ENCODE measurements at regions not wholly inside any gene's neighbourhood (a gene's known extent, or its start where the extent isn't known, plus 50 kb on each side); places are given as distances from the start of the nearest gene placed in this dataset.

DNA sequence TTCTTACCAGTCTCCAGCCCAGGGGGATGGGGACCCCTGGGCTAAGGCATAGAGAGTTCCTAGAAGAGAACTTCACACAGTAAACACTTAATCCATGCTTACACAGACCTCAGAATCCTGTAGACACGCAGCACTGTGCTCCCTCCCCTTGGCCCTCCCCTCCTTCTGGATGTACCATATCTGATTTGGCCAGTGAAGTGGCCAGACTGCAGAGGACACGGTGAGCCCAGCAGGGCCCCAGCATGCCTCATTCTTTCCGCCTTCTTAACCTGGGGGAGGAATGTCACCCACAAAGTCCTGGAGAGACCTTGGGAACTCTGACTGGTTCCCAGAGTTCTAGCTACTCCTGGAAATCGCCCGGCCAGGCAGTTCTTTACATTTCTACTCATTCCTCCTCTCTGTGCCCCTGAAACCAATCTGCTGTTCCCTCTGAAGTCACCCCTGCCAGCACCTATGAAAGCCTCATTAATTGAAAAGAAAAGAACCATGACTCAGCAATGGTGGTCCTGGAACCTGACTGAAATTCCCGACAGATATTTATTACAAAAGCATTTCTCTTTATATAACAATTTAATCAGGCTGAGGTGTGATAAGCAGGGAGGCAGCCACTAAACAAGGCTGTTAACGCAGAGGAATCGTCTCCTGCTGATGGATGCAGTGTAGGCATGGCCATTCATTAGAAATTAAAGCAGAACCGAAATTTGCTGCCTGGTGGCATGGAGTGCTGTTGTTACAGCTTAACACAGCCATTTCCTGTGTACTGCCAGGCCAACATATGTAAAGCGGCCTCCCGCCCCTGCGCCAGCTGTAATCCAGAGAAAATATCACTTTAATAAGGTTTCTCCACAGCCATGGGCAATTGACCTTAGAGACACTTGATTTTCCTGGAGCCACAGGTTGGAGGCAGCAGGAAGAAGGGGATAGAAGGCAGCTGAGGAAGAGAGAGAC is 74.6 kb upstream of the KCND3 start:
- Histone ChIP-seq H3K4me3 (no peak overlapping the region), H3K4me1 (no peaks in the 10 kb centered on the region), H3K9me3 (no peaks in the 10 kb centered on the region), H3K36me3 (replicated peaks) (no peaks in the 10 kb centered on the region), H3K27me3 (ENCODE audit: low read depth) (0 out of 2 replicates have a peak, but pooled peaks cover 2% of the 10 kb centered on the region)
- no peak for DNase-seq (ENCODE audit: low spot score in 2 of 2)
- in situ Hi-C loops (cut with MboI; ENCODE audit: low sequenced_read_pairs): no loop called here

DNA sequence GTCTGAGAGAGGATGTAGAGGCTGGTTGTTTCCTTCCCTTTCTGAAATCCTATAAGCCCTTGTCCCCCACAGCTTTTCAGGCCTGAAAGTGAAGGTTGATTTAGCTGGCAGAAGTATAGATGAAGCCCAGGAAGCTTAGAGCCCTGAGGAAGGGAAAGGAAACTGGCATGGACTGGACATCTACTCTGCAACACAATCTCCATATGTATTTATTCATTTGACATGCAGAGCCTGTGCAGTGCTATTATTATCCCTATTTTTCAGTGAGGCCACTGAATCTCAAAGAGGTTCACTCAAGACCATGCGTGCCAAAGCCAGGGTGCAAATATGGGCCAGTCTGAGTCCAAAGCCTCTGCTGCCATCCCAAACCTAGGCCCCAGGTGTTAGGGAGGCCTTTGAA is 78.5 kb upstream of the KCND3 start:
- in situ Hi-C loops (cut with MboI; ENCODE audit: low sequenced_read_pairs): no loop called here
- no peaks in the 10 kb centered on the region for H3K27me3 ChIP-seq (ENCODE audit: low read depth)
- no peaks in the 10 kb centered on the region for H3K36me3 ChIP-seq (replicated peaks)

DNA sequence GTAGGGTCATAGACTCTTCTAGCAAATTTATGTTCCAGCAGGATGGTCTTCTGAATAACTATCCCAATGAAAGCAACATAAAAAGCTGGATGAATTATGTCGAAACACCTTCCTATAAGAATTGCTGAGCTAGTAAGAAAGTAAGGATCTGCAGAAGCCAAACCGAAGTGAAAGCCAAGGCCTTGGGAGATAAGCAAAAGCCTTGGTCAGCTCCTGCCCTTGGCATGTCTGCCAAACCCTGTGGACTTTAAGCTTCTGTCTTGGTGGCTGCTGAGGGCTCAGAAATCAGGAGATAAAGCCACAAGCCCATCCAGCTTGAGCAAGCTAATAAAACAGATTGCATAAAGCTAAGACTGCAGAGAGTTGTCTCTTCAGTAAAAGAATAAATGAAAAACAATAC is 81.2 kb upstream of the KCND3 start:
- Histone ChIP-seq H3K4me1 (no peaks in the 10 kb centered on the region), H3K4me3 (no peak overlapping the region), H3K36me3 (replicated peaks) (no peaks in the 10 kb centered on the region), H3K9me3 (no peaks in the 10 kb centered on the region), H3K27me3 (ENCODE audit: low read depth) (no peaks in the 10 kb centered on the region)
- no peak for DNase-seq (ENCODE audit: low spot score in 2 of 2)
- in situ Hi-C loops (cut with MboI; ENCODE audit: low sequenced_read_pairs): no loop called here

More for the DNA sequence above, 78.5 kb upstream of the KCND3 start:
- no peak for DNase-seq (ENCODE audit: low spot score in 2 of 2)
- no peak overlapping the region for H3K4me3 ChIP-seq
- H3K9me3 ChIP-seq: no peaks in the 10 kb centered on the region
- H3K4me1 ChIP-seq: no peaks in the 10 kb centered on the region

DNA sequence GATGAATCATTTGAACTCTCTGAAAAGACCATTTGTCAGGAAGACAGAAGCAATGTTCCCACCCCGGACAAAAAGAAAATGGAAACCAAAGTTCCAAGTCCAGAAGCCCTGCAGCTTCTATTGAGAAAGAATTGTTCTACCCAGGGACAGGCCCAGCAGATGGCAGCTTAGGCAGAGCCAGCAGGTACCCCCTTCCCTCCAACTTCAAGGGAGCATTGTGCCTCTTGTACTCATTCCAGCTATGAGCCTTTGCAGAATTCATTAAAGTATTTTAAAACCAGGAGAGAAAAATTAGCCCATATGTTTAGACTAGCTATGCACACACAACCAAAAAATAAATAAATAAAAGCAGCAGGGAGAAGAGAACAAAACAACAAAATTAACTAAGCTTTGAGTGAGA is 85.2 kb upstream of the KCND3 start:
- in situ Hi-C loops (cut with MboI; ENCODE audit: low sequenced_read_pairs): no loop called here
- Histone ChIP-seq H3K27me3 (ENCODE audit: low read depth) (no peaks in the 10 kb centered on the region), H3K4me3 (no peak overlapping the region), H3K9me3 (no peaks in the 10 kb centered on the region), H3K36me3 (replicated peaks) (no peaks in the 10 kb centered on the region), H3K4me1 (no peaks in the 10 kb centered on the region)
- DNase-seq (ENCODE audit: low spot score in 2 of 2): no peak

DNA sequence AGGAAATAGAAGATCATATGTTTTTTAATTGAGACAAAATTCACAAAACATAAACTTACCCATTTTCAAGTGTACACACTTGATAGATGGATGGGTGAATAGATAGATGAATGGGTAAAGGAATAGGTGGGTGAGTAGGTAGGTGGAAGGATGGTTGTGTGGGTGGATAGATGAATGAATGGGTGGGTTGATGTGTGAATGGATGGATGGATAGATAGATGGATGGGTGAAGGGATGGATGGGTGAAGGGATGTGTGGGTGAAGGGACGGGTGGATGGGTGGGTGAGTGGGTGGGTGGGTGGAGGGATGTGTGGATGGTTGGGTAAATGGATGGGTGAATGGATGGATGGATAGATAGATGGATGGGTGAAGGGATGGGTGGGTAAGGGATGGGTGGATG is 86.1 kb upstream of the KCND3 start:
- no peaks in the 10 kb centered on the region for H3K9me3 ChIP-seq
- no peaks in the 10 kb centered on the region for H3K27me3 ChIP-seq (ENCODE audit: low read depth)
- DNase-seq (ENCODE audit: low spot score in 2 of 2): no peak
- no peak overlapping the region for H3K4me3 ChIP-seq
- in situ Hi-C loops (cut with MboI; ENCODE audit: low sequenced_read_pairs): no loop called here
- H3K4me1 ChIP-seq: no peaks in the 10 kb centered on the region
- H3K36me3 ChIP-seq (replicated peaks): no peaks in the 10 kb centered on the region

DNA sequence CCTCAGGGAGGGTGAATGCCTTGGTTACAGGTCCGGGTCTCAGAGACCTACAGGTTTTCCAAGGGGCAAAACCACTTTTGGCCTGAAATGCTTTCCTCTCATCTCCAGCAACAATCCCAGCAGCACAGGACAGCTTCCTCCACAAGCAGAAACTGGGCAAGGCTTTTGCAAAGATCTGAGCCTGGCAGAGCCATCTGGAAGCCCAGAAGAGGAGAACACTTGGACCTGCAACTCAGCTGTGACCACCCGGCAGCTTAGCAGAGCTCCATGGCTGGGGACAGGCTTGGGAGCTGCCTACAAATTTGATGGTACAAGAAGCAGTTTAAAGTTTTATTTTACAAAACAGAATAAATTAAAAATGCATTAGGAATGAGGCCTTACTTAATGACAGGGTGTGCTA is 90.0 kb upstream of the KCND3 start:
- in situ Hi-C loops (cut with MboI; ENCODE audit: low sequenced_read_pairs): no loop called here
- Histone ChIP-seq H3K4me3 (no peak overlapping the region), H3K9me3 (no peaks in the 10 kb centered on the region), H3K36me3 (replicated peaks) (no peaks in the 10 kb centered on the region), H3K27me3 (ENCODE audit: low read depth) (no peaks in the 10 kb centered on the region), H3K4me1 (no peaks in the 10 kb centered on the region)
- DNase-seq (ENCODE audit: low spot score in 2 of 2): no peak

DNA sequence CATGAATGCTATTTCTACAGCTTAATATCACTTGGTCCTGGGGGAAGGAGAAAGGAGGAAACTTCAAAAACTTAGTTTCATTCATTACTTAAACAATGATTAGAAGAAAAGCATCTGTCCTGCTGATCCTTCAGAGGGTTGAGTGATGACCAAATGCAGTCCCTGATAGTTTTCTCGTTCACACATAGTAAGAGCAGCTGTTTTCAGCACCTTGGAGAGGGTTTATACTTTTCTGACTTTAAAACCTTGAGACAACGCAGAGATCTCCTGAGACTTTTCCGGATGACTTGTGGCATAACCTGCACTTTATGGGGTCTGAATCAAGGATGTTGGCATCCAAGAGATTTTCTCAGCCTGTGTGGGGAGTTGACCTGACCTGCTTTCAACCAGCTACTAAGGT is 94.0 kb upstream of the KCND3 start:
- no peak for DNase-seq (ENCODE audit: low spot score in 2 of 2)
- Histone ChIP-seq H3K9me3 (no peaks in the 10 kb centered on the region), H3K4me1 (no peaks in the 10 kb centered on the region), H3K27me3 (ENCODE audit: low read depth) (no peaks in the 10 kb centered on the region), H3K4me3 (no peak overlapping the region), H3K36me3 (replicated peaks) (no peaks in the 10 kb centered on the region)
- in situ Hi-C loops (cut with MboI; ENCODE audit: low sequenced_read_pairs): no loop called here

DNA sequence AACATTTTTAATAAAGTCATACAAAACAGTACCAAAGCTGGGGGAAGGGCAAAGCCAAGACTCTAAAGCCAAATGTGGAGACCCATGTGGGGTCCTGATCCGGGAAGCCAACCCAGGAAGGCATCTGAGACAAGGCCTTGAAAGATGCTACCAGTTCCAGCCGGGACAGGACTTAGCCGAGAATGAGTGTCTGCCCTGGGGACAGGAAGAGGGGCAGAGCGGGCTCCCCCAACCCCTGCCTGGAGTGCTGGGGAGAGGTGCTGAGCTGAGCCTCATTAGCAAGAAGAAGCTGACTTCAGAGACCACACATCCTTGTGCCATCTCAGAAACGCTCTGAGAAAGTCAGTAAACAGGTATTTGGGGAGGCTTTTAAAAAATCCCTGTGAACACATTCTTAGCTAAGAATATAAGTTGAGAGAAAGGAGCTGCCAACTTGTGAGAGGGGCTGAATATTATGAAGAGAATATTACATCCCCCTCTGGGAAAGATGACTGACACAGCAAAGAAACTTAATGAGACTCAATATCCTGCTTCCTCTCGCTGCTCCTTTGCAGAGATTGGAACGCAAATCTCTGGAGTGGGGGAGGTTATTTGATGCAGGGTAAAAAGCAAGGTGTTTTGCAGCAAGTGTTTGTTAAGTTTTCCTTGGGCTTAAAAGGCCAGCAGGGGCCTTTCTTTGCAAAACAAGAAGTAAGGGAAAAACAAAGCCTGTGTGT is 103.3 kb upstream of the KCND3 start:
- H3K4me3 ChIP-seq: no peak overlapping the region
- no peaks in the 10 kb centered on the region for H3K27me3 ChIP-seq (ENCODE audit: low read depth)
- no peaks in the 10 kb centered on the region for H3K36me3 ChIP-seq (replicated peaks)
- H3K4me1 ChIP-seq: no peaks in the 10 kb centered on the region
- DNase-seq (ENCODE audit: low spot score in 2 of 2): no peak
- in situ Hi-C loops (cut with MboI; ENCODE audit: low sequenced_read_pairs): no loop called here
- H3K9me3 ChIP-seq: no peaks in the 10 kb centered on the region

DNA sequence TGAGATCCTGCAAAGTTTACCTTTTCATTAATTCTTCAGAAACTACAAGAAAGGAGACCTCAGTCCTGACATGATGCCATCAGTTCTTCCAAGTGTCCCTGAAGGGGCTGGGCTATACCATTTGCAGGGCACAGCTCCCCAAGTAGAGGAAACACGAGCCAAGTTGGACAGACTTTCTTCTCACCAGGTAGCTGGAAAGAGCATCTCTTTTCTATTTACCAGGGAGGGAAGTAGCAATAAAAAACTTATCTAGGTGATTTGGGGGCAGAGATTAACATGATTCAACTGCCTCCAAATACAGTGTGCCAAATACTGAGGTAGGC is 103.9 kb upstream of the KCND3 start:
- Histone ChIP-seq H3K27me3 (ENCODE audit: low read depth) (no peaks in the 10 kb centered on the region), H3K36me3 (replicated peaks) (no peaks in the 10 kb centered on the region), H3K4me3 (no peak overlapping the region), H3K9me3 (no peaks in the 10 kb centered on the region), H3K4me1 (no peaks in the 10 kb centered on the region)
- DNase-seq (ENCODE audit: low spot score in 2 of 2): no peak
- in situ Hi-C loops (cut with MboI; ENCODE audit: low sequenced_read_pairs): no loop called here

DNA sequence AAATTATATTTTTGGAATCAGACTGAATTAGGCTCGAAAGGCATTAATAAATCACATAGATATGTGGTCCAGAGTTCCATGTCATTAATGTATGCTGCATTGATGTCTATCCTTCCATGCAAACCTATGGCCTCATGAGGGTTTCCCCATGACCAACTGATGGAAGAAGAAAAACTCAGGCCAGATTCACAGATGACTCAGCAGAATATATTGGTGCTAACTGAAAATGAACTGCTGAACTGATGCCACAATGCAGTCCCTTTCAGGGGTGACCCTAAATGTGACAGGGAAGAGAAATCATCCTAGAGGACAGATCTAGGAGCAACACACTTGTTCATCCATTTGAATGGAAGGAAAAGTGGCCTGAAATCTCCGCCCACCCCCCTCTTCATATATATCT is 110.5 kb upstream of the KCND3 start:
- Histone ChIP-seq H3K4me3 (no peak overlapping the region), H3K36me3 (replicated peaks) (no peaks in the 10 kb centered on the region), H3K27me3 (ENCODE audit: low read depth) (no peaks in the 10 kb centered on the region; the same call in 1 of the 2 replicates), H3K9me3 (no peaks in the 10 kb centered on the region), H3K4me1 (no peaks in the 10 kb centered on the region)
- in situ Hi-C loops (cut with MboI; ENCODE audit: low sequenced_read_pairs): no loop called here
- no peak for DNase-seq (ENCODE audit: low spot score in 2 of 2)

DNA sequence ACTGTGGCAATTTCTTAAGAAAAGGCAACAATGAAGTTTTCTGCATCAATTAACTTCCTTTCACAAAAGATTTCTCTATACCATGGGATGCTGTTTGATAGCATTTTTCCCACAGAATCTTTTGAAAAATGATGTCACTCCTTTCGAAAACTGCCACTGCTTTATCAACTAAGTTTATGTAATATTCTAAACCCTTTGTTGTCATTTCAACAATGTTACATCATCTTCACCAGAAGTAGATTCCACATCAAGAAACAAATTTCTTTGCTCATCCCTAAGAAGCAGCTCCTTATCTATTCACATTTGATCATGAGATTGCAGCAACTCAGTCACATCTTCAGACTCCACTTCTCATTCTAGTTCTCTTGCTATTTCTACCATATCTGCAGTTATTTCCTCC is 116.1 kb upstream of the KCND3 start:
- Histone ChIP-seq H3K27me3 (ENCODE audit: low read depth) (no peaks in the 10 kb centered on the region), H3K9me3 (no peaks in the 10 kb centered on the region), H3K36me3 (replicated peaks) (no peaks in the 10 kb centered on the region), H3K4me1 (no peaks in the 10 kb centered on the region), H3K4me3 (no peak overlapping the region)
- in situ Hi-C loops (cut with MboI; ENCODE audit: low sequenced_read_pairs): no loop called here
- DNase-seq (ENCODE audit: low spot score in 2 of 2): no peak

DNA sequence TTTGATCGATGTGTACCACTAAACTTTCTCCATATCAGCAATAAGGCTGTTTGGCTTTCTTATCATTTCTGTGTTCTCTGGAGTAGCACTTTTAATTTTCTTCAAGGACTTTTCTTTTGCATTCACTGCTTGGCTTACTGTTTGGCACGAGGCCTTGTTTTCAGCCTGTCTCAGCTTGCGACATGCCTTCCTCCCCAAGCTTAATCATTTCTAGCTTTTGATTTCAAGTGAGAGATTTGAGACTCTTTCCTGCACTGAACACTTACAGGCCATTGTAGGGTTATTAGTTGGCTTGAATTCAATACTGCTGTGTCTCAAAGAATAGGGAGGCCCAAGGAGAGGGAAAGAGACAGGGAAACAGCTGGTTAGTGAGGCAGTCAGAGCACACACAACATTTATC is 120.6 kb upstream of the KCND3 start:
- H3K27me3 ChIP-seq (ENCODE audit: low read depth): no peaks in the 10 kb centered on the region
- in situ Hi-C loops (cut with MboI; ENCODE audit: low sequenced_read_pairs): no loop called here
- no peak overlapping the region for H3K4me3 ChIP-seq
- DNase-seq (ENCODE audit: low spot score in 2 of 2): no peak
- H3K36me3 ChIP-seq (replicated peaks): no peaks in the 10 kb centered on the region
- no peaks in the 10 kb centered on the region for H3K4me1 ChIP-seq
- no peaks in the 10 kb centered on the region for H3K9me3 ChIP-seq

DNA sequence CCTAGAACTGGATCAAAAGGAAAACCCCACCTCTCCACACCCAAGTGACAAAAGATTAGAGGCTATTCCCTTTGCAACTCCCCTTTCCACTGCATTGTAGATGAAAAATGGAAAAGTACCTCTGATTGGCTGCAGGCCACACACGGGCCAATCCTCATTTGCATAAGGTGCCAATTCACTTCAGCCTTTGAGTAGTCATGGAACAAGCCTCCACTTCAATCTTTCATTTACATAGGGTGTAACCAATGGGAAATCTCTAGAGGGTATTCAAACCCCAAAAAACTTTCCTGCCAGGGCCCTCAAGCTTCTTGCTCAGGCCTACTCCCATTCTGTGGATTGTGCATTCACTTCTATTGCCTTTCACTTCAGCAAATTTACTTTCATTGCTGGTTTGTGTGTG is 122.3 kb upstream of the KCND3 start:
- in situ Hi-C loops (cut with MboI; ENCODE audit: low sequenced_read_pairs): no loop called here
- Histone ChIP-seq H3K9me3 (no peaks in the 10 kb centered on the region), H3K4me3 (no peak overlapping the region), H3K27me3 (ENCODE audit: low read depth) (no peaks in the 10 kb centered on the region), H3K4me1 (no peaks in the 10 kb centered on the region), H3K36me3 (replicated peaks) (no peaks in the 10 kb centered on the region)
- DNase-seq (ENCODE audit: low spot score in 2 of 2): no peak

DNA sequence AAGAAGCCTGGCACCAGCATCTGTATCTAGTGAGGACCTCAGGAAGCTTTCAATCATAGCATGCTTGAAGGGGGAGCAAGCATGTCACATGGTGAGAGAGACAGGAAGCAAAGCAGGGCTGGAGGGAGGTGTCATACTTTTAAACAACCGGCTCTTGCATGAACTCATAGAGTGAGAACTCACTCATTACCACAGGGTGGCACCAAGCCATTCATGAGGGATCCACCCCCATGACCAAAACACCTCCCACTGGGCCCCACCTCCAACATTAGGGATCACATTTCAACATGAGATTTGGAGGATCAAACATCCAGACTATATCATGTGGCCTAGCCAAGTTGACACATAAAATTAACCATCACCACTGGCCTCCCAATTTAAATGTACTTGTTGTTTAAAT is 125.1 kb upstream of the KCND3 start:
- no peak for DNase-seq (ENCODE audit: low spot score in 2 of 2)
- H3K9me3 ChIP-seq: no peaks in the 10 kb centered on the region
- in situ Hi-C loops (cut with MboI; ENCODE audit: low sequenced_read_pairs): no loop called here
- H3K36me3 ChIP-seq (replicated peaks): no peaks in the 10 kb centered on the region
- no peak overlapping the region for H3K4me3 ChIP-seq
- no peaks in the 10 kb centered on the region for H3K27me3 ChIP-seq (ENCODE audit: low read depth)
- H3K4me1 ChIP-seq: no peaks in the 10 kb centered on the region
